ENCODE measurements at regions not wholly inside any gene's neighbourhood (a gene's known extent, or its start where the extent isn't known, plus 50 kb on each side); places are given as distances from the start of the nearest gene placed in this dataset.

- TF ChIP-seq ZBTB33 (IDR thresholded peaks at IDR 0.05; ENCODE audit: borderline replicate concordance, low read depth) = no peak
Observed at GRCh38 chr9:89791754-89792153, 186.9 kb downstream of the GADD45G start (continued).

- H3K9ac ChIP-seq = no peak overlapping the region
- H3K4me2 ChIP-seq = no peak overlapping the region
- H3K9me3 ChIP-seq = no peaks in the 10 kb centered on the region
- no peak overlapping the region for H3K4me3 ChIP-seq (ENCODE audit: low read depth in 2 of 2, low read length in 1 of 2)
- no peaks in the 10 kb centered on the region for H4K20me1 ChIP-seq (ENCODE audit: insufficient read depth)
- ChIA-PET POLR2A (interaction anchor here (1.0 kb wide), 1 partner anchor 187 kb away, joined by 5 read pairs; the partner anchor contains the start of gene GADD45G), CTCF (interaction anchor here (1.0 to 1.9 kb wide), 5 partner anchors 10 to 190 kb away, joined by 3 to 6 read pairs (median 4); partner anchors contain the start of gene GADD45G)
- no peaks in the 10 kb centered on the region for H3K9me2 ChIP-seq
- H3F3A ChIP-seq (replicated peaks; ENCODE audit: insufficient read depth) = no peaks in the 10 kb centered on the region
- H3K27me3 ChIP-seq (ENCODE audit: insufficient read depth) = no peaks in the 10 kb centered on the region
- no peaks in the 10 kb centered on the region for H3K36me3 ChIP-seq (replicated peaks in 1 of 2; ENCODE audit: control insufficient read depth in 1 of 2, insufficient read depth in 2 of 2, low read length in 1 of 2)
- no peaks in the 10 kb centered on the region for H3K79me2 ChIP-seq (ENCODE audit: insufficient read depth)
- no peak overlapping the region for H3K27ac ChIP-seq (ENCODE audit: low read depth in 2 of 2, low read length in 1 of 2)
- H2AFZ ChIP-seq (ENCODE audit: low read depth) = no peak overlapping the region
- DNase-seq = no peak
- TF ChIP-seq GATA2 (CRISPR knock-in tag; IDR thresholded peaks at IDR 0.05) (no peak), TCF12 (IDR thresholded peaks at IDR 0.05) (no peak), CTCF (IDR thresholded peaks at IDR 0.05) (no peak), ZBTB33 (IDR thresholded peaks at IDR 0.05; ENCODE audit: borderline replicate concordance, low read depth) (no peak), NFIC (IDR thresholded peaks at IDR 0.05; ENCODE audit: borderline replicate concordance) (no peak), FOXM1 (IDR thresholded peaks at IDR 0.05; ENCODE audit: low read depth) (no peak), FOSL2 (IDR thresholded peaks at IDR 0.05; ENCODE audit: borderline replicate concordance, low read depth) (no peak), IRF3 (IDR thresholded peaks at IDR 0.05; ENCODE audit: low read depth, low read length) (no peak), USF1 (IDR thresholded peaks at IDR 0.05; ENCODE audit: borderline replicate concordance, low read depth) (no peak), EP300 (IDR thresholded peaks at IDR 0.05; ENCODE audit: borderline replicate concordance in 1 of 2, low read depth in 1 of 2, low read length in 1 of 2) (no peak), FOXJ3 (CRISPR knock-in tag; IDR thresholded peaks at IDR 0.05) (no peak), JUND (IDR thresholded peaks at IDR 0.05) (no peak)
- peaks cover 0 to 13% of the 10 kb centered on the region in 2 experiments; a peak in 1 of 4 replicates for H3K4me1 ChIP-seq (ENCODE audit: control insufficient read depth in 1 of 2, insufficient read depth in 2 of 2, low read depth in 1 of 2, low read length in 1 of 2)
- WGBS (ENCODE audit: low lambda C conversion rate) = 36% methylated on average over 9 of the region's 12 CpGs
Observed at GRCh38 chr9:89792189-89793123, 187.6 kb downstream of the GADD45G start.

Data from SK-N-SH (cell line).